ENCODE measurements at regions not wholly inside any gene's neighbourhood (a gene's known extent, or its start where the extent isn't known, plus 50 kb on each side); places are given as distances from the start of the nearest gene placed in this dataset.
"Not testable (repeated sequence)": the region's sequence is repeated elsewhere in the genome, so short reads cannot be mapped to it uniquely, and the experiment has no call there.

GRCh38 chr16:66042341-66042740 is 324.1 kb upstream of the CDH5 start:
- no peak for DNase-seq

- no peak for DNase-seq
These were observed 324.6 kb upstream of the CDH5 start for GRCh38 chr16:66041907-66042306.

- no peak for DNase-seq
These were observed 326.7 kb upstream of the CDH5 start for GRCh38 chr16:66039793-66040192.

GRCh38 chr16:66036793-66037715 is 329.4 kb upstream of the CDH5 start:
- DNase-seq = no peak

- DNase-seq = no peak
These were observed 330.3 kb upstream of the CDH5 start for GRCh38 chr16:66036184-66036583.

GRCh38 chr16:66035096-66035495 is 331.4 kb upstream of the CDH5 start:
- no peak for DNase-seq

- DNase-seq = no peak
These were observed 333.6 kb upstream of the CDH5 start for GRCh38 chr16:66032841-66033240.

GRCh38 chr16:66030036-66030435 is 336.5 kb upstream of the CDH5 start:
- DNase-seq = no peak

- no peak for DNase-seq
These were observed 337.8 kb upstream of the CDH5 start for GRCh38 chr16:66028510-66029216.

GRCh38 chr16:66026787-66027330 is 339.6 kb upstream of the CDH5 start:
- DNase-seq = no peak

- DNase-seq = no peak
These were observed 340.3 kb upstream of the CDH5 start for GRCh38 chr16:66026211-66026610.

- DNase-seq = no peak
These were observed 340.7 kb upstream of the CDH5 start for GRCh38 chr16:66025751-66026150.

- DNase-seq = not testable (repeated sequence)
These were observed 341.9 kb upstream of the CDH5 start for GRCh38 chr16:66024567-66024966.

- DNase-seq = no peak
These were observed 343.0 kb upstream of the CDH5 start for GRCh38 chr16:66023481-66023880.

GRCh38 chr16:66020642-66021041 is 345.8 kb upstream of the CDH5 start:
- no peak for DNase-seq

- no peak for DNase-seq
These were observed 346.4 kb upstream of the CDH5 start for GRCh38 chr16:66020046-66020445.

GRCh38 chr16:66019502-66019901 is 347.0 kb upstream of the CDH5 start:
- not testable (repeated sequence) for DNase-seq

GRCh38 chr16:66014221-66014620 is 352.3 kb upstream of the CDH5 start:
- DNase-seq = no peak

- DNase-seq = no peak
These were observed 353.0 kb upstream of the CDH5 start for GRCh38 chr16:66013486-66013885.

GRCh38 chr16:66008136-66008535 is 358.4 kb upstream of the CDH5 start:
- DNase-seq = no peak

- DNase-seq = no peak
These were observed 358.8 kb upstream of the CDH5 start for GRCh38 chr16:66007717-66008116.

- no peak for DNase-seq
These were observed 360.0 kb upstream of the CDH5 start for GRCh38 chr16:66006485-66006884.

GRCh38 chr16:66004699-66005098 is 361.8 kb upstream of the CDH5 start:
- no peak for DNase-seq

GRCh38 chr16:66003201-66003600 is 363.3 kb upstream of the CDH5 start:
- DNase-seq = no peak
